H1 (cell line): ENCODE measurements at regions not wholly inside any gene's neighbourhood (a gene's known extent, or its start where the extent isn't known, plus 50 kb on each side); places are given as distances from the start of the nearest gene placed in this dataset.

Experiments
- CTCF ChIA-PET: fragments of 300-600 bp; sonication (Branson Sonifier 250); formaldehyde crosslinking; loops from one replicate; lab custom pipeline; 2021; ENCODE audit not compliant: partially characterized antibody; lab: Charles Lee
- POLR2A ChIA-PET: fragments of 300-600 bp; sonication (Branson Sonifier 250); formaldehyde crosslinking; loops from one replicate; lab custom pipeline; 2021; ENCODE audit warnings: inconsistent platforms; ENCODE audit not compliant: partially characterized antibody; lab: Charles Lee
- DNase-seq, 2 experiments: peaks; one replicate each; pipeline versions ENCODE4 v3.0.0 to v3.0.0-alpha.2; 2010 to 2022; ENCODE audit warnings: low spot score in 2 of 2, low read depth in 1 of 2, mixed read lengths in 1 of 2
- FAIRE-seq: peaks from 2 replicates; lab custom pipeline; 2011; peaks lifted over from hg19 to GRCh38; lab: Jason Lieb, UNC
- H2AFZ ChIP-seq: 2 replicates; pipeline ENCODE4 v1.8.1; 2012; ENCODE audit warnings: low read length, inconsistent platforms
- H2AK5ac ChIP-seq: 2 replicates; pipeline ENCODE4 v1.6.1; 2013; ENCODE audit warnings: low read depth, low read length
- H2BK120ac ChIP-seq: replicated peaks from 2 replicates; pipeline ENCODE3; 2013; ENCODE audit warnings: low read depth, low read length, inconsistent platforms
- H2BK12ac ChIP-seq: 2 replicates; pipeline ENCODE4 v1.6.1; 2013; ENCODE audit warnings: low read depth, low read length
- H2BK15ac ChIP-seq: 2 replicates; pipeline ENCODE4 v1.6.1; 2013; ENCODE audit warnings: low read length
- H2BK20ac ChIP-seq: 2 replicates; pipeline ENCODE4 v1.6.1; 2013; ENCODE audit warnings: low read length
- H2BK5ac ChIP-seq: 2 replicates; pipeline ENCODE4 v1.6.1; 2013; ENCODE audit warnings: low read depth, low read length
- H3K14ac ChIP-seq: 2 replicates; pipeline ENCODE4 v1.6.1; 2013; ENCODE audit warnings: inconsistent platforms; ENCODE audit not compliant: insufficient read length
- H3K18ac ChIP-seq: 2 replicates; pipeline ENCODE4 v1.6.1; 2013; ENCODE audit warnings: low read length; ENCODE audit errors: extremely low read depth
- H3K23ac ChIP-seq: 2 replicates; pipeline ENCODE4 v1.6.1; 2013; ENCODE audit warnings: inconsistent platforms; ENCODE audit not compliant: insufficient read length
- H3K23me2 ChIP-seq: 2 replicates; pipeline ENCODE4 v1.6.1; 2013; ENCODE audit warnings: low read depth, low read length
- H3K27ac ChIP-seq: 2 replicates; pipeline ENCODE4 v1.6.1; 2011; ENCODE audit warnings: low read depth, low read length, inconsistent platforms
- H3K27me3 ChIP-seq, 4 experiments: replicated peaks in 1 of 4; 1 replicate in 1 of 4; 2 replicates in 3 of 4; pipeline versions ENCODE4 v1.6.1 to v1.8.1; 2011 to 2013; ENCODE audit warnings: low read length in 3 of 4, mild to moderate bottlenecking in 3 of 4, inconsistent platforms in 2 of 4, mixed read lengths in 2 of 4, moderate library complexity in 1 of 4; ENCODE audit not compliant: control insufficient read depth in 3 of 4, insufficient read depth in 3 of 4; ENCODE audit errors: extremely low read depth in 1 of 4
- H3K36me3 ChIP-seq, 4 experiments: 2 replicates each; pipeline versions ENCODE4 v1.6.1 to v1.8.1; 2011 to 2013; ENCODE audit warnings: mild to moderate bottlenecking in 4 of 4, low read length in 3 of 4, moderate library complexity in 2 of 4, control low read depth in 1 of 4, inconsistent platforms in 1 of 4; ENCODE audit not compliant: insufficient read depth in 4 of 4, control insufficient read depth in 2 of 4
- H3K4ac ChIP-seq: replicated peaks from 2 replicates; pipeline ENCODE3; 2013; ENCODE audit warnings: low read length, low read depth, mixed read lengths, inconsistent platforms; ENCODE audit not compliant: insufficient read length
- H3K4me1 ChIP-seq, 4 experiments: replicated peaks in 1 of 4; 1 replicate in 1 of 4; 2 replicates in 3 of 4; pipeline versions ENCODE4 v1.6.1 to v1.8.1; 2011 to 2013; ENCODE audit warnings: low read length in 3 of 4, inconsistent platforms in 2 of 4, mixed read lengths in 1 of 4; ENCODE audit not compliant: insufficient read depth in 4 of 4, control insufficient read depth in 3 of 4
- H3K4me2 ChIP-seq, 2 experiments: 2 replicates each; pipeline versions ENCODE4 v1.6.1 to v1.8.1; 2011 to 2013; ENCODE audit warnings: low read depth in 2 of 2, low read length in 2 of 2, control low read depth in 1 of 2, inconsistent platforms in 1 of 2, mild to moderate bottlenecking in 1 of 2; ENCODE audit not compliant: insufficient read depth in 1 of 2
- H3K4me3 ChIP-seq, 4 experiments: fragments of 200-600, 300-600 bp in 1 of 4; sonication (generic), shearing (Covaris generic), sonication (Bioruptor Twin) in 1 of 4; 2 replicates each; pipeline versions ENCODE4 v1.5.1 to v1.8.1; 2011 to 2016; ENCODE audit warnings: low read length in 4 of 4, low read depth in 3 of 4, control low read depth in 2 of 4, inconsistent platforms in 2 of 4, mild to moderate bottlenecking in 2 of 4, mixed read lengths in 1 of 4, moderate library complexity in 1 of 4; ENCODE audit not compliant: insufficient read depth in 2 of 4; ENCODE audit errors: extremely low read depth in 1 of 4
- H3K56ac ChIP-seq: replicated peaks from 2 replicates; pipeline ENCODE3; 2013; ENCODE audit warnings: low read depth, mild to moderate bottlenecking, mixed read lengths, low read length, inconsistent platforms; ENCODE audit not compliant: insufficient read length
- H3K79me1 ChIP-seq: 2 replicates; pipeline ENCODE4 v1.6.1; 2013; ENCODE audit warnings: low read depth, low read length, control low read depth
- H3K79me2 ChIP-seq, 2 experiments: 2 replicates each; pipeline versions ENCODE4 v1.6.1 to v1.8.1; 2012 to 2013; ENCODE audit warnings: low read length in 2 of 2, mild to moderate bottlenecking in 2 of 2, inconsistent platforms in 1 of 2; ENCODE audit not compliant: insufficient read depth in 2 of 2, control insufficient read depth in 1 of 2
- H3K9ac ChIP-seq, 4 experiments: replicated peaks in 1 of 4; 1 replicate in 1 of 4; 2 replicates in 3 of 4; pipeline versions ENCODE4 v1.6.1 to v1.8.1; 2011 to 2013; ENCODE audit warnings: low read depth in 3 of 4, low read length in 3 of 4, control low read depth in 2 of 4, mild to moderate bottlenecking in 2 of 4, moderate library complexity in 2 of 4, inconsistent platforms in 1 of 4; ENCODE audit errors: extremely low read depth in 1 of 4
- H3K9me3 ChIP-seq, 2 experiments: 2 replicates each; pipeline versions ENCODE4 v1.6.1 to v1.8.1; 2012 to 2013; ENCODE audit warnings: mild to moderate bottlenecking in 2 of 2, moderate library complexity in 2 of 2, control low read depth in 1 of 2, inconsistent platforms in 1 of 2, low read depth in 1 of 2, low read length in 1 of 2, mixed read lengths in 1 of 2; ENCODE audit not compliant: insufficient read depth in 2 of 2
- H4K20me1 ChIP-seq, 2 experiments: replicated peaks in 1 of 2; 2 replicates each; pipeline versions ENCODE3 to v1.8.1; 2011 to 2013; ENCODE audit warnings: inconsistent platforms in 2 of 2, low read length in 2 of 2, mild to moderate bottlenecking in 1 of 2; ENCODE audit not compliant: insufficient read depth in 2 of 2, control insufficient read depth in 1 of 2
- H4K5ac ChIP-seq: 2 replicates; pipeline ENCODE4 v1.6.1; 2013; ENCODE audit warnings: low read length, low read depth, mixed read lengths, inconsistent platforms; ENCODE audit not compliant: insufficient read length
- H4K8ac ChIP-seq: 2 replicates; pipeline ENCODE4 v1.8.0; 2013; ENCODE audit warnings: mild to moderate bottlenecking, moderate library complexity, low read length, inconsistent platforms; ENCODE audit not compliant: insufficient read depth; ENCODE audit errors: extremely low read depth
- H4K91ac ChIP-seq: replicated peaks from 2 replicates; pipeline ENCODE3; 2013; ENCODE audit warnings: low read length, mixed read lengths, inconsistent platforms; ENCODE audit not compliant: insufficient read length
- ASH2L ChIP-seq: fragments of 200-600, 300-600 bp; sonication (generic); IDR thresholded peaks from one replicate; pipeline ENCODE4 v1.7.1; 2017; ENCODE audit warnings: low read length
- BCL11A ChIP-seq, 2 experiments: IDR thresholded peaks; one replicate each; pipeline ENCODE4 v1.6.1; 2011; ENCODE audit warnings: low read depth in 2 of 2, low read length in 2 of 2, mild to moderate bottlenecking in 2 of 2
- CBX8 ChIP-seq: fragments of 300-800, 300-1000 bp; sonication (generic); IDR thresholded peaks from 2 replicates; pipeline ENCODE4 v1.7.1; 2016; ENCODE audit warnings: low read depth, low read length, borderline replicate concordance
- CEBPB ChIP-seq: IDR thresholded peaks from 2 replicates; pipeline ENCODE4 v1.6.1; 2012; ENCODE audit warnings: low read depth, low read length
- GTF2F1 ChIP-seq: IDR thresholded peaks from 2 replicates; pipeline ENCODE4 v1.6.1; 2012; ENCODE audit warnings: low read depth, low read length, improper control_type of control experiment, borderline replicate concordance
- HDAC2 ChIP-seq, 2 experiments: fragments of 300-600 bp in 1 of 2; sonication (generic) in 1 of 2; IDR thresholded peaks; 2 replicates each; pipeline ENCODE4 v1.6.1; 2011 to 2012; ENCODE audit warnings: low read depth in 2 of 2, low read length in 2 of 2, mild to moderate bottlenecking in 2 of 2, moderate library complexity in 2 of 2, borderline replicate concordance in 1 of 2, inconsistent platforms in 1 of 2
- JUN ChIP-seq: IDR thresholded peaks from 2 replicates; pipeline ENCODE4 v1.6.1; 2011; ENCODE audit warnings: low read depth, mild to moderate bottlenecking, improper control_type of control experiment, low read length
- KDM4A ChIP-seq: IDR thresholded peaks from one replicate; pipeline ENCODE4 v1.7.1; 2012; ENCODE audit warnings: low read depth, mild to moderate bottlenecking, moderate library complexity, low read length, inconsistent platforms; ENCODE audit not compliant: severe bottlenecking
- MAX ChIP-seq: IDR thresholded peaks from 2 replicates; pipeline ENCODE4 v1.6.1; 2012; ENCODE audit warnings: inconsistent platforms
- TAF1 ChIP-seq: IDR thresholded peaks from 2 replicates; pipeline ENCODE4 v1.6.1; 2011; ENCODE audit warnings: mild to moderate bottlenecking, low read depth, low read length
- TAF7 ChIP-seq: optimal IDR thresholded peaks from 2 replicates; pipeline ENCODE3; 2011; ENCODE audit warnings: low read depth, mild to moderate bottlenecking, inconsistent platforms, low read length, moderate library complexity, borderline replicate concordance
- TBP ChIP-seq: IDR thresholded peaks from 2 replicates; pipeline ENCODE4 v1.6.1; 2011; ENCODE audit warnings: low read depth, low read length, improper control_type of control experiment
- WGBS, 2 experiments: shearing (Covaris generic) in 1 of 2; methylation state at CpG; one replicate each; pipeline versions ENCODE4 v1.1.6 to v1.1.7; 2013 to 2015; ENCODE audit warnings: low lambda C conversion rate in 2 of 2, mixed read lengths in 2 of 2, inconsistent platforms in 1 of 2, low coverage in 1 of 2, missing lambda C conversion rate in 1 of 2; ENCODE audit not compliant: insufficient replicate concordance in 2 of 2, insufficient coverage in 1 of 2, insufficient read length in 1 of 2; ENCODE audit errors: extremely low coverage in 1 of 2, missing lambda C conversion rate in 1 of 2; 5-methylcytosine and 5-hydroxymethylcytosine counted together

GRCh38 chr2:129904532-129905446 is 74.7 kb upstream of the RAB6C start:
- H3K79me2 ChIP-seq: no peaks in the 10 kb centered on the region
- H3K23ac ChIP-seq: no peak overlapping the region
- 0 out of 4 replicates have a peak, but pooled peaks cover 0 to under 1% of the 10 kb centered on the region in 2 experiments for H3K9me3 ChIP-seq
- H3K4ac ChIP-seq: no peak overlapping the region
- H2BK15ac ChIP-seq: 0 out of 2 replicates have a peak overlapping the region, but pooled peaks have one; percentile 46
- no peak overlapping the region for H3K18ac ChIP-seq
- POLR2A ChIA-PET: interaction anchor here (1.4 kb wide), 1 partner anchor 19 kb away, joined by 4 read pairs; no protein-coding TSS in a partner anchor
- H2AK5ac ChIP-seq: no peak overlapping the region
- no peak overlapping the region for H2AFZ ChIP-seq
- H4K8ac ChIP-seq: no peak overlapping the region
- H3K27ac ChIP-seq: no peak overlapping the region
- no peak overlapping the region for H2BK120ac ChIP-seq
- H2BK20ac ChIP-seq: no peak overlapping the region
- no peak overlapping the region for H3K4me3 ChIP-seq
- DNase-seq (peak in 1 of 2 experiments; percentile 24), FAIRE-seq (no peak)
- no peaks in the 10 kb centered on the region for H3K36me3 ChIP-seq
- H2BK5ac ChIP-seq: no peak overlapping the region
- WGBS, 2 experiments: 91% methylated on average over 20 of the region's 20 CpGs; no CpG with 5 or more reads in 1 of the 2 experiments
- H4K20me1 ChIP-seq: no peaks in the 10 kb centered on the region
- no peak overlapping the region for H3K56ac ChIP-seq
- no peaks in the 10 kb centered on the region for H3K23me2 ChIP-seq
- H3K27me3 ChIP-seq: no peaks in the 10 kb centered on the region
- no peak overlapping the region for H4K91ac ChIP-seq
- H2BK12ac ChIP-seq: no peak overlapping the region
- no peak overlapping the region for H3K9ac ChIP-seq
- H4K5ac ChIP-seq: no peak overlapping the region
- CTCF ChIA-PET: interaction anchor here (0.7 to 1.3 kb wide), 4 partner anchors 8 to 91 kb away, joined by 3 to 4 read pairs (median 3); no protein-coding TSS in a partner anchor
- no peaks in the 10 kb centered on the region for H3K79me1 ChIP-seq
- no peak overlapping the region for H3K4me2 ChIP-seq
- H3K14ac ChIP-seq: no peak overlapping the region
- H3K4me1 ChIP-seq: no peaks in the 10 kb centered on the region; a peak in 3 of 7 replicates
- TF ChIP-seq TAF1 (no peak), CEBPB (no peak), MAX (no peak), ASH2L (no peak), HDAC2 (IDR thresholded peaks at IDR 0.05; ENCODE audit: borderline replicate concordance in 1 of 2, low read depth in 2 of 2, low read length in 2 of 2) (no peak), JUN (no peak), BCL11A (IDR thresholded peaks at IDR 0.05; ENCODE audit: low read depth in 2 of 2, low read length in 2 of 2) (no peak), KDM4A (no peak), TAF7 (no peak), GTF2F1 (no peak), TBP (no peak), CBX8 (no peak)
